Calu3 (cell line): ENCODE measurements at regions not wholly inside any gene's neighbourhood (a gene's known extent, or its start where the extent isn't known, plus 50 kb on each side); places are given as distances from the start of the nearest gene placed in this dataset.
"Not testable (repeated sequence)": the region's sequence is repeated elsewhere in the genome, so short reads cannot be mapped to it uniquely, and the experiment has no call there.

Source experiments
- BruUV-seq: library from RNA; stranded (reverse); fragments of 400-500 nt; replicated peaks from 2 replicates; lab custom pipeline; 2021; lab: Mats Ljungman, UMichigan
- CTCF ChIA-PET: fragments of 300-600 bp; sonication (Branson Sonifier 250); formaldehyde crosslinking; loops from one replicate; lab custom pipeline; 2022; ENCODE audit warnings: antibody characterized with exemption; lab: Charles Lee
- DNase-seq: peaks from one replicate; pipeline ENCODE4 v3.0.0; 2022
- H3K27ac Mint-ChIP-seq: one replicate; pipeline ENCODE4 v1.8.0; 2022; ENCODE audit warnings: mixed read lengths; ENCODE audit not compliant: unreplicated experiment
- H3K27me3 Mint-ChIP-seq: one replicate; pipeline ENCODE4 v1.8.0; 2022; ENCODE audit warnings: mixed read lengths; ENCODE audit not compliant: unreplicated experiment
- H3K36me3 Mint-ChIP-seq: one replicate; pipeline ENCODE4 v1.8.0; 2022; ENCODE audit warnings: mild to moderate bottlenecking, moderate library complexity, mixed read lengths; ENCODE audit not compliant: insufficient read depth, unreplicated experiment
- H3K4me1 Mint-ChIP-seq: one replicate; pipeline ENCODE4 v1.8.0; 2022; ENCODE audit warnings: mild to moderate bottlenecking, low read depth, mixed read lengths; ENCODE audit not compliant: unreplicated experiment
- H3K4me3 Mint-ChIP-seq: one replicate; pipeline ENCODE4 v1.8.0; 2022; ENCODE audit warnings: mild to moderate bottlenecking, low read depth, moderate library complexity, mixed read lengths; ENCODE audit not compliant: unreplicated experiment
- H3K9me3 Mint-ChIP-seq: one replicate; pipeline ENCODE4 v1.8.0; 2022; ENCODE audit warnings: low read depth, mixed read lengths; ENCODE audit not compliant: unreplicated experiment
- CTCF ChIP-seq: fragments of 200-600 bp; IDR thresholded peaks from one replicate; pipeline ENCODE4 v1.8.0; 2022; ENCODE audit warnings: antibody characterized with exemption; ENCODE audit not compliant: unreplicated experiment
- intact Hi-C: fragments of 100-400 bp; cut with micrococcal nuclease; formaldehyde crosslinking; loops from one replicate; pipeline ENCODE4 v1.10.0; 2022; ENCODE audit not compliant: unreplicated experiment

- no peak for DNase-seq
- CTCF ChIA-PET: no interaction called here
- peaks cover 18% of the 10 kb centered on the region for H3K9me3 Mint-ChIP-seq
- no peak overlapping the region for H3K4me3 Mint-ChIP-seq
- no peaks in the 10 kb centered on the region for H3K36me3 Mint-ChIP-seq
- H3K4me1 Mint-ChIP-seq: no peaks in the 10 kb centered on the region
- intact Hi-C loops: no loop called here
- no peak overlapping the region for H3K27ac Mint-ChIP-seq
- no peak for TF ChIP-seq CTCF
- H3K27me3 Mint-ChIP-seq: no peaks in the 10 kb centered on the region
- BruUV-seq: no TSS peak
Measured at GRCh38 chr2:125243074-125243473, 1218.0 kb downstream of the CNTNAP5 start.

GRCh38 chr2:125254010-125254409 is 1228.9 kb downstream of the CNTNAP5 start:
- Mint-ChIP-seq H3K4me1 (no peaks in the 10 kb centered on the region), H3K4me3 (no peak overlapping the region), H3K9me3 (peaks cover 6% of the 10 kb centered on the region), H3K27me3 (no peaks in the 10 kb centered on the region), H3K36me3 (no peaks in the 10 kb centered on the region), H3K27ac (no peak overlapping the region)
- no TSS peak for BruUV-seq
- TF ChIP-seq CTCF: no peak
- intact Hi-C loops: no loop called here
- CTCF ChIA-PET: no interaction called here
- DNase-seq: no peak

- no TSS peak for BruUV-seq
- no peak overlapping the region for H3K27ac Mint-ChIP-seq
- TF ChIP-seq CTCF: no peak
- no peaks in the 10 kb centered on the region for H3K4me1 Mint-ChIP-seq
- peaks cover 7% of the 10 kb centered on the region for H3K9me3 Mint-ChIP-seq
- H3K36me3 Mint-ChIP-seq: no peaks in the 10 kb centered on the region
- CTCF ChIA-PET: no interaction called here
- H3K27me3 Mint-ChIP-seq: no peaks in the 10 kb centered on the region
- DNase-seq: no peak
- no peak overlapping the region for H3K4me3 Mint-ChIP-seq
- intact Hi-C loops: no loop called here
Measured at GRCh38 chr2:125259451-125259850, 1234.4 kb downstream of the CNTNAP5 start.

GRCh38 chr2:125260366-125260930 is 1235.4 kb downstream of the CNTNAP5 start:
- H3K36me3 Mint-ChIP-seq, H3K4me3 Mint-ChIP-seq, DNase-seq, H3K9me3 Mint-ChIP-seq, H3K27ac Mint-ChIP-seq, intact Hi-C loops, CTCF ChIA-PET, BruUV-seq, H3K4me1 Mint-ChIP-seq, H3K27me3 Mint-ChIP-seq: not testable (repeated sequence)

GRCh38 chr2:125264453-125264852 is 1239.4 kb downstream of the CNTNAP5 start:
- no peak overlapping the region for H3K4me3 Mint-ChIP-seq
- intact Hi-C loops: no loop called here
- no peak overlapping the region for H3K27ac Mint-ChIP-seq
- H3K27me3 Mint-ChIP-seq: no peaks in the 10 kb centered on the region
- no peaks in the 10 kb centered on the region for H3K36me3 Mint-ChIP-seq
- no TSS peak for BruUV-seq
- no peaks in the 10 kb centered on the region for H3K4me1 Mint-ChIP-seq
- TF ChIP-seq CTCF: no peak
- peaks cover 10% of the 10 kb centered on the region for H3K9me3 Mint-ChIP-seq
- CTCF ChIA-PET: no interaction called here
- DNase-seq: no peak
